ENCODE measurements at regions not wholly inside any gene's neighbourhood (a gene's known extent, or its start where the extent isn't known, plus 50 kb on each side); places are given as distances from the start of the nearest gene placed in this dataset.

DNA sequence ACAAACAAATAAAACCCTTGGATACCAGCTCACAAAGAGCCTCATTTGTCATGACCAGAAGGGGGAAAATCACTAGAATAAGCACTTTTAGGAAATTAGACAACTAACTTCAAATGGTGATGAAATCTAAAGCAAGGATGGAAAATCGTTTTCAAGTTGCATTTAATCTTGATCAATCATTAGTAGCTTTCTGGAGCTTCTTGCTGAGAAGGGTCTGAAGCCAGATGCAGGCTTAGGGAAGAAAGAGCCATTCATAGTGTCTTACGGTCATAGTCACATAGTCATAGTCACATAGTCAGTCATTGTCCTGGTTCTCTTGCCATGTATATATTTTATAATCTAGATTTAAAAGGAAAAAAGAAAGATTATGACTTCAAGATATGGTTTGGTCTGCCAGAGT is 610.5 kb downstream of the ACTL7B start:
- H3K27ac Mint-ChIP-seq, result no peak overlapping the region

GRCh38 chr9:108244686-108245085 is 611.1 kb downstream of the ACTL7B start:
- no peaks in the 10 kb centered on the region for H3K36me3 Mint-ChIP-seq (ENCODE audit: insufficient read depth)
- peaks cover 23% of the 10 kb centered on the region for H3K27me3 Mint-ChIP-seq
- DNase-seq (ENCODE audit: low spot score, unreplicated experiment), result no peak
- peaks cover 2% of the 10 kb centered on the region for H3K4me1 Mint-ChIP-seq (ENCODE audit: low read depth)
- TF ChIP-seq CTCF (IDR thresholded peaks at IDR 0.05; ENCODE audit: unreplicated experiment), result no peak
- H3K27ac Mint-ChIP-seq, result no peak overlapping the region
- H3K9me3 Mint-ChIP-seq (ENCODE audit: low read depth), result no peaks in the 10 kb centered on the region
- H3K4me3 Mint-ChIP-seq (ENCODE audit: low read depth), result no peak overlapping the region

More for the DNA sequence above, 610.5 kb downstream of the ACTL7B start:
- H3K4me1 Mint-ChIP-seq (ENCODE audit: low read depth), result peaks cover 2% of the 10 kb centered on the region
- H3K9me3 Mint-ChIP-seq (ENCODE audit: low read depth), result no peaks in the 10 kb centered on the region
- H3K36me3 Mint-ChIP-seq (ENCODE audit: insufficient read depth), result no peaks in the 10 kb centered on the region
- no peak overlapping the region for H3K4me3 Mint-ChIP-seq (ENCODE audit: low read depth)
- H3K27me3 Mint-ChIP-seq, result peaks cover 24% of the 10 kb centered on the region
- no peak for DNase-seq (ENCODE audit: low spot score, unreplicated experiment)
- no peak for TF ChIP-seq CTCF (IDR thresholded peaks at IDR 0.05; ENCODE audit: unreplicated experiment)

DNA sequence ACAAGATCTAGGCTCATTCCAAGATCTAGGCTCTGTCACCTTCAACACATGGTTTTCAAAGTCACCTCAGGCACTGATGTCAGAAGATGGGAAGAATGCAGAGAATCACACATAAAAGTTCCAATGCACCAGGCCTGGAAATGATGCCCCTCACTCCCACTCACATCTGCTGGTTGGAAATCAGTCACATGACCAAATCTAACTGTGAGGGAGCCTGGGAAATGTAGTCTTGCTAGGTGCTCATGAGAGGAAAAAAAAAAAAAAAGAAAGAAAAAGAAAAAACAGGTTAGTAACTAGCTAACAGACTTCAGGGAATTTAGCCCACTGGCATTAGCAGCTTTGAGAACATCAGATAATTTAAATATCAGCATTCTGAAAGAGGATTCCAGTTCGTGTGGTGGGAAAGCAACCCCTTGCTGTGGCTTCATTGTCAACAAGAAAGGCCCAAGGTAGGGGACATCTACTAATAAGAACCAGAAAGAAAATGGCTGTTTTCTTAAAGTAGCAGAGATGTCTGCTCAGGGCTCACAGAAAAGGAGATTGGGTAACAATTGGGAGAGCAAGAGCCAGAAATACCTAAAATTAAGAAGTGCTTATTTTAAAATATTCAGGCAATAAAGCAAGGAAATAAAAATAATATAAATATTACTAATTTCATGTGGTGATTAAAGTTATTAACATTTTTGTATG is 614.3 kb downstream of the ACTL7B start:
- no peaks in the 10 kb centered on the region for H3K36me3 Mint-ChIP-seq (ENCODE audit: insufficient read depth)
- H3K27ac Mint-ChIP-seq, result no peak overlapping the region
- TF ChIP-seq CTCF (IDR thresholded peaks at IDR 0.05; ENCODE audit: unreplicated experiment), result no peak
- peaks cover 2% of the 10 kb centered on the region for H3K4me1 Mint-ChIP-seq (ENCODE audit: low read depth)
- peaks cover 4% of the 10 kb centered on the region for H3K9me3 Mint-ChIP-seq (ENCODE audit: low read depth)
- H3K27me3 Mint-ChIP-seq, result peaks cover 32% of the 10 kb centered on the region
- no peak for DNase-seq (ENCODE audit: low spot score, unreplicated experiment)
- H3K4me3 Mint-ChIP-seq (ENCODE audit: low read depth), result no peak overlapping the region

DNA sequence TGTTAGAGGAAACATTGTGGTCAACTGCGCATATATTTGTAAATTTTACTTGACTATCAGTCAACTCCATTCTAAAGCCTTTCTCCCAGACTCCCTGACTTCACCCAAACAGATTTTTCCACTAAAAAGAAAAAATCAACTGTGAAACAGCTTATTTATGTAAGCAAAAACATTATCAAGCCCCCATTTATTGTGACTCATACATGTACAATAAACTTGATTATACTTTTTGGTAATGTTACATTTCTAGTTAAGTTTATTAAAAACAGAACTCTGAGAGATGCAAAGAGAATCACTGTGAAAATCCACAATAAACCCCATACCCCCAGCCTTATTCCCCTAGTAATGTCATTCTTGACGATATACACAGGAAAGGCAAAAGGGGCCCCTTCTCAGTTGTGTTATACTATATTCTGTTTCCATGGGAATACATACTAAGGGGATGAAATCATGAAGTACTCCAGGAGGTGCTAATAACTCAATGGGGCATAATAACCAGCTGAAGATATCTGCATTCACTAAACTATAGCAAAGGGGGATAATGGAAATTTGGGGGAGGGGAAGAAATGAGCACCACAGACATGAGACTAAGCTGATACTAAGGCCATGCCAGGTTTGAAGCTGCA is 616.0 kb downstream of the ACTL7B start:
- no peak for TF ChIP-seq CTCF (IDR thresholded peaks at IDR 0.05; ENCODE audit: unreplicated experiment)
- no peak for DNase-seq (ENCODE audit: low spot score, unreplicated experiment)
- peaks cover 4% of the 10 kb centered on the region for H3K9me3 Mint-ChIP-seq (ENCODE audit: low read depth)
- no peaks in the 10 kb centered on the region for H3K4me1 Mint-ChIP-seq (ENCODE audit: low read depth)
- H3K27me3 Mint-ChIP-seq, result peaks cover 28% of the 10 kb centered on the region
- H3K36me3 Mint-ChIP-seq (ENCODE audit: insufficient read depth), result no peaks in the 10 kb centered on the region
- H3K4me3 Mint-ChIP-seq (ENCODE audit: low read depth), result no peak overlapping the region
- no peak overlapping the region for H3K27ac Mint-ChIP-seq

DNA sequence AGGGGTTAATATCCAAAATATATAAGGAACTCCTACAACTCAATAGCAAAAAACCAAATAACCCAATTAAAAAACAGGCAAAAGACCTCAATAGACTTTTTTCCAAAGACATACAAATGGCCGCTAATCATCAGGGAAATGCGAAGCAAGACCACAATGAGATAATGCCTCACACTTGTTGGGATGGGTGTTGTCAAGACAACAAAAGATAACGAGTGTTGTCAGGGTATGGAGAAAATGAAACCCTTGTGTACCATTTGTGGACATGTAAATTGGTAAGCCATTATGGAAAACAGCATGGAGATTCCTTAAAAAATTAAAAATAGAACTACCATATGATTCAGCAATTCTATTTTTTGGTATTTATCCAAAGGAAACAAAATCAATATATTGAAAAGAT is 620.2 kb downstream of the ACTL7B start:
- Mint-ChIP-seq H3K27me3 (peaks cover 32% of the 10 kb centered on the region), H3K9me3 (ENCODE audit: low read depth) (peaks cover 4% of the 10 kb centered on the region), H3K4me1 (ENCODE audit: low read depth) (no peaks in the 10 kb centered on the region), H3K27ac (no peak overlapping the region), H3K4me3 (ENCODE audit: low read depth) (no peak overlapping the region), H3K36me3 (ENCODE audit: insufficient read depth) (no peaks in the 10 kb centered on the region)
- no peak for TF ChIP-seq CTCF (IDR thresholded peaks at IDR 0.05; ENCODE audit: unreplicated experiment)
- DNase-seq (ENCODE audit: low spot score, unreplicated experiment), result no peak
